Common myeloid progenitor, CD34-positive (primary cell): ENCODE measurements at regions not wholly inside any gene's neighbourhood (a gene's known extent, or its start where the extent isn't known, plus 50 kb on each side); places are given as distances from the start of the nearest gene placed in this dataset.

ENCODE experiments used
- CTCF ChIA-PET: fragments of 350-600 bp; sonication (Branson Sonifier 250); formaldehyde crosslinking; loops from one replicate; lab custom pipeline; 2021; ENCODE audit warnings: antibody characterized with exemption; lab: Charles Lee
- POLR2A ChIA-PET: fragments of 350-600 bp; sonication (Branson Sonifier 250); formaldehyde crosslinking; loops from one replicate; lab custom pipeline; 2021; ENCODE audit warnings: antibody characterized with exemption; lab: Charles Lee
- DNase-seq, 3 donors: peaks; one replicate each; pipeline versions ENCODE4 v3.0.0 to v3.0.0-alpha.2; 2013
- H3K27ac ChIP-seq, 2 experiments: 1 replicate in 1 of 2; 2 replicates in 1 of 2; pipeline ENCODE4 v1.7.0; 2013; ENCODE audit warnings: inconsistent platforms in 2 of 2, low read length in 2 of 2, mild to moderate bottlenecking in 2 of 2, low read depth in 1 of 2, moderate library complexity in 1 of 2; ENCODE audit not compliant: severe bottlenecking in 2 of 2, insufficient read depth in 1 of 2, poor library complexity in 1 of 2
- H3K27me3 ChIP-seq, 5 experiments: replicated peaks in 2 of 5; 1 replicate in 3 of 5; 2 replicates in 2 of 5; pipeline versions ENCODE4 v1.6.1 to v1.7.0; 2013; ENCODE audit warnings: low read length in 4 of 5, mild to moderate bottlenecking in 2 of 5, moderate library complexity in 2 of 5, inconsistent platforms in 1 of 5; ENCODE audit not compliant: insufficient read depth in 5 of 5, control insufficient read depth in 4 of 5
- H3K36me3 ChIP-seq, 4 experiments: 1 replicate in 2 of 4; 2 replicates in 2 of 4; pipeline versions ENCODE4 v1.6.1 to v1.7.0; 2013; ENCODE audit warnings: low read length in 3 of 4, control low read depth in 1 of 4, mild to moderate bottlenecking in 1 of 4; ENCODE audit not compliant: control insufficient read depth in 4 of 4, insufficient read depth in 4 of 4
- H3K4me1 ChIP-seq, 4 experiments: 1 replicate in 3 of 4; 2 replicates in 1 of 4; pipeline versions ENCODE4 v1.6.1 to v1.7.1; 2013; ENCODE audit warnings: low read length in 3 of 4, mild to moderate bottlenecking in 3 of 4, control low read depth in 1 of 4, inconsistent platforms in 1 of 4, moderate library complexity in 1 of 4; ENCODE audit not compliant: control insufficient read depth in 4 of 4, insufficient read depth in 4 of 4; ENCODE audit errors: control extremely low read depth in 1 of 4
- H3K4me3 ChIP-seq, 7 experiments: 1 replicate in 4 of 7; 2 replicates in 3 of 7; pipeline versions ENCODE4 v1.5.1 to v1.7.0; 2013; ENCODE audit warnings: mild to moderate bottlenecking in 7 of 7, low read length in 6 of 7, moderate library complexity in 6 of 7, inconsistent platforms in 2 of 7, low read depth in 2 of 7, control low read depth in 1 of 7; ENCODE audit not compliant: insufficient read depth in 4 of 7, control insufficient read depth in 1 of 7; ENCODE audit errors: extremely low read depth in 1 of 7
- H3K9me3 ChIP-seq, 5 experiments: 1 replicate in 4 of 5; 2 replicates in 1 of 5; pipeline versions ENCODE4 v1.6.1 to v1.7.1; 2013; ENCODE audit warnings: low read length in 4 of 5, mild to moderate bottlenecking in 2 of 5, inconsistent platforms in 1 of 5, low read depth in 1 of 5, moderate library complexity in 1 of 5; ENCODE audit not compliant: control insufficient read depth in 4 of 5, insufficient read depth in 2 of 5; ENCODE audit errors: control extremely low read depth in 1 of 5
- WGBS: methylation state at CpG from one replicate; pipeline ENCODE4 v1.1.5; 2013; ENCODE audit not compliant: insufficient coverage; 5-methylcytosine and 5-hydroxymethylcytosine counted together

DNA sequence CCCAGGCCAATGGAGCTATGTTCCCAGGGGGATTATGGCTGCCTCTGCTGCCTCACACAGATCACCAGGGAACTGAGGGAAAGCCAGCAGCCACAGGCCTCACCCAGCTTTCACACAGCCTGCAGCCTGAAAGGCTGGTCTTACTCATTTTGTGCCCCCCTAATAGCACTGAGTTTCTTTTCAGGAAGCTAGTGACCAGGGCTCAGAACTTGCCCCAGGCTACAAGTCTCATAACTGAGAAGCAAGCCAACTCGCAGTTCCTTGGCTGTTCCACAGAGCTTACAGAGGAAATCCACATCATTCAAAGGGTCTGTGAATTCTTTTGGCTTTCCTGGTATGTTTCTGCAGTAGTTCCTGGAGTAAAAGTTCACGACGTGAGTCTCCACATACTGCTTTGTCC is 524.8 kb upstream of the GJE1 start:
- ChIA-PET CTCF (no interaction called here), POLR2A (no interaction called here)
- H3K27ac ChIP-seq: no peak overlapping the region
- WGBS: 80% methylated on average over 3 of the region's 3 CpGs
- DNase-seq: no peak
- H3K27me3 ChIP-seq: no peaks in the 10 kb centered on the region
- H3K36me3 ChIP-seq: no peaks in the 10 kb centered on the region
- H3K4me3 ChIP-seq: no peak overlapping the region
- peaks cover 0 to 3% (median 0%) of the 10 kb centered on the region in 5 experiments for H3K9me3 ChIP-seq
- H3K4me1 ChIP-seq: no peaks in the 10 kb centered on the region

- no peaks in the 10 kb centered on the region for H3K36me3 ChIP-seq
- CTCF ChIA-PET: no interaction called here
- POLR2A ChIA-PET: no interaction called here
- no peak for DNase-seq
- no peaks in the 10 kb centered on the region for H3K4me1 ChIP-seq
- no peaks in the 10 kb centered on the region for H3K27me3 ChIP-seq
- H3K4me3 ChIP-seq: no peak overlapping the region
- H3K27ac ChIP-seq: no peak overlapping the region
- no peaks in the 10 kb centered on the region for H3K9me3 ChIP-seq
Observed at GRCh38 chr6:141598487-141598886, 534.2 kb upstream of the GJE1 start.

DNA sequence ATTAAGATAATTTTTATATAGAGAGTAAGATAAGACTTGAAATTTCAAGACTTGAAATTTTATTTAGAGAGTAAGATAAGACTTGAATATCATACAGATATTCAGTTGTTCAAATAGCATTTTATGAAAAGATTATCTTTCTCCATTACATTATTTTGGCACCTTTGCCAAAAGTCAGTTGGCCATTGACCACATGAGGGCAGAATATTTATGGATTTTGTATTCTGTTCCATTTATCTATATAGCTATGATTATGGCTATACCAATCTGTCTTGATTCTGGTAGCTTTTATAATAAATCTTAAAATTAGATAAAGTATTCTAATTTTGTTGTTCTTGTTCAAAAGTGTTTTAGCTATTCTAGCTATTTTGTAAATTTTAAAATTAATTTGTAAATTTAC is 537.9 kb upstream of the GJE1 start:
- Histone ChIP-seq H3K27me3 (no peaks in the 10 kb centered on the region), H3K9me3 (no peaks in the 10 kb centered on the region), H3K4me3 (no peak overlapping the region), H3K36me3 (no peaks in the 10 kb centered on the region), H3K4me1 (no peaks in the 10 kb centered on the region), H3K27ac (no peak overlapping the region)
- DNase-seq: no peak
- ChIA-PET POLR2A (no interaction called here), CTCF (no interaction called here)

DNA sequence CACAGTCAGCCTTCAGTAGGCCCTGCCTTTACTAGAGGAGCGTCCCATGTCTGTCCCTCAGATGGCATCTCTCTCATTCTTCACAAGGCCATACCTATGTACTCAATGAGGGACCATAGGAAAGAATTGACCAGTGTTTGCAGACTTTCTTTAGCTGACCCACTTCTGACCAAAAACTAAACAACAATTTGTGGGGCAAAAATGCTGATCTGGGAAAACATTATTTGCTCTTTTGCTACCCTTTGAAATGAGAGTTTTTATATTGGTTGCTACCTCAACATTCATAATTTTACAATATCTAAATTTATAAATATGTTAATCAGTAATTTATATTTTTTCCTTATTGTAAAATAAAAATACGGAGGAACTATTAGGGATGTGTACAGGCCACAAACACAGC is 539.4 kb upstream of the GJE1 start:
- WGBS: 86% methylated on average over 1 of the region's 2 CpGs
- H3K4me3 ChIP-seq: no peak overlapping the region
- POLR2A ChIA-PET: no interaction called here
- no peak overlapping the region for H3K27ac ChIP-seq
- H3K27me3 ChIP-seq: no peaks in the 10 kb centered on the region
- no peaks in the 10 kb centered on the region for H3K36me3 ChIP-seq
- no peaks in the 10 kb centered on the region for H3K9me3 ChIP-seq
- DNase-seq: no peak
- H3K4me1 ChIP-seq: no peaks in the 10 kb centered on the region
- CTCF ChIA-PET: no interaction called here

- ChIA-PET POLR2A (no interaction called here), CTCF (no interaction called here)
- no peak overlapping the region for H3K27ac ChIP-seq
- no peaks in the 10 kb centered on the region for H3K27me3 ChIP-seq
- no peak for DNase-seq
- no peaks in the 10 kb centered on the region for H3K36me3 ChIP-seq
- no peaks in the 10 kb centered on the region for H3K4me1 ChIP-seq
- H3K4me3 ChIP-seq: no peak overlapping the region
- no peaks in the 10 kb centered on the region for H3K9me3 ChIP-seq
- WGBS: no CpG with 5 or more reads among the region's 4 CpGs
Observed at GRCh38 chr6:141587482-141588266, 545.1 kb upstream of the GJE1 start.

DNA sequence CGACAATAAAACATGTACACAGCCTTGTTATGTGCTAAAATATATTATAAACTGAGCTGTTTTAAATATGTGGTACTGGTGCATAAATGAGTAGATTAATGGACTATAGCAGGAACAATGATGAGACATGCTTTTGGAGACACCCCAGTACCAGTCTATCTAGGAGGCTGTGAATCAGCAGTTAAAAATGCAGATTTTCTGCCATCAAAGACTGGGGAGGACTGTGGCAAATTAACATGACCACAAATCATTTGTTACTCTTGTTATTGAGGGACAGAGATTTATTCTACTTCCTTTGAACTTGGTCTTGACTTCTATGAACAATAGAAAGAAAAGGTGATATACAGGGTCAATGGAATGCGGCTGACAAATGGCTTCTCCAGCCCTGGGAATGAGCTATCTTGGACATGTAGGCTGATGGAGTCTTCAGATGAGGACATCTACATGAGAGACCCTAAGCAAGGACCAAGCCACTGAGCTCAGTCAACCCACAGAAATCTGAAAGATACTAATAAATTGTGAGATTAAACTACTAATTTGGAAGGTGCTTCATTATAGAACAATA is 551.7 kb upstream of the GJE1 start:
- Histone ChIP-seq H3K27me3 (no peaks in the 10 kb centered on the region), H3K36me3 (no peaks in the 10 kb centered on the region), H3K9me3 (no peaks in the 10 kb centered on the region), H3K27ac (no peak overlapping the region), H3K4me1 (no peaks in the 10 kb centered on the region), H3K4me3 (no peak overlapping the region)
- ChIA-PET POLR2A (no interaction called here), CTCF (no interaction called here)
- WGBS: 80% methylated on average over 1 of the region's 2 CpGs
- DNase-seq: no peak

DNA sequence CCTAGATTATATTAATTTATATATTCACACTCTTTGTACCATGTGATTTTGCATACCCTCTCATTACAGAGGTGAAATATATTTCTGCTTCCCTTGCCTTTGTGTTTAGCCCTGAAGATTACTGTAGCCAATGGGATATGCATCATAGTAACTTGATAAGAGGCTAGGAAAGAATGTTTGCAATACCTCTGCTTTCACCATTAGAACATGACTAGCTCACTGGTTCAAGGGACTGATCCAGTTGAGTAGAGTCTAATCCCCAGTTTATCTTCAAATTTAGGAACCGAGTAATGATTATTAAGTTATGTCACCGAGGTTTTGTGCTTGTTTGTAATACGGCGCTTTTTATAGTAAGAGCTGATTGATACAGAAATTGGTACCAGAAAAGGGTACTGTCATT is 552.6 kb upstream of the GJE1 start:
- CTCF ChIA-PET: no interaction called here
- Histone ChIP-seq H3K9me3 (no peaks in the 10 kb centered on the region), H3K27me3 (no peaks in the 10 kb centered on the region), H3K27ac (no peak overlapping the region), H3K4me3 (no peak overlapping the region), H3K4me1 (no peaks in the 10 kb centered on the region), H3K36me3 (no peaks in the 10 kb centered on the region)
- POLR2A ChIA-PET: no interaction called here
- WGBS: 82% methylated on average over 4 of the region's 4 CpGs
- no peak for DNase-seq
